ENCODE measurements at regions not wholly inside any gene's neighbourhood (a gene's known extent, or its start where the extent isn't known, plus 50 kb on each side); places are given as distances from the start of the nearest gene placed in this dataset.

GRCh38 chr4:126230269-126230668, 915.5 kb downstream of the FAT4 start:
- H3K79me2 ChIP-seq (ENCODE audit: low read length), result no peaks in the 10 kb centered on the region
- no peaks in the 10 kb centered on the region for H3K9me3 ChIP-seq (replicated peaks; ENCODE audit: insufficient read depth, low read length)
- no peak overlapping the region for H3K4me3 ChIP-seq (ENCODE audit: low read length)
- no peak overlapping the region for H3K9ac ChIP-seq (ENCODE audit: low read length)
- no peaks in the 10 kb centered on the region for H3F3A ChIP-seq (ENCODE audit: insufficient read depth, low read length)
- no peak for DNase-seq
- no peaks in the 10 kb centered on the region for H3K27me3 ChIP-seq (replicated peaks; ENCODE audit: insufficient read depth, low read length)
- H3K27ac ChIP-seq (ENCODE audit: low read length), result no peak overlapping the region
- no peak for TF ChIP-seq EZH2phosphoT487 (IDR thresholded peaks at IDR 0.05; ENCODE audit: low read length)
- TF ChIP-seq CTCF (IDR thresholded peaks at IDR 0.05; ENCODE audit: low read length), result no peak
- TF ChIP-seq EZH2 (optimal IDR thresholded peaks at IDR 0.05; ENCODE audit: low read depth, low read length), result no peak
- no peaks in the 10 kb centered on the region for H3K4me1 ChIP-seq (ENCODE audit: low read length)
- no peaks in the 10 kb centered on the region for H3K36me3 ChIP-seq (replicated peaks; ENCODE audit: insufficient read depth, low read length)
- H4K20me1 ChIP-seq (ENCODE audit: insufficient read depth, low read length), result no peaks in the 10 kb centered on the region
- no peak overlapping the region for H2AFZ ChIP-seq (ENCODE audit: low read length)
- H3K9me2 ChIP-seq (replicated peaks; ENCODE audit: insufficient read depth, low read length), result no peaks in the 10 kb centered on the region
- H3K4me2 ChIP-seq (ENCODE audit: low read depth, low read length), result no peak overlapping the region

GRCh38 chr4:126233483-126233882, 918.7 kb downstream of the FAT4 start:
- Histone ChIP-seq H3K9ac (ENCODE audit: low read length) (no peak overlapping the region), H3K9me2 (replicated peaks; ENCODE audit: insufficient read depth, low read length) (no peaks in the 10 kb centered on the region), H3K4me1 (ENCODE audit: low read length) (no peaks in the 10 kb centered on the region), H3K4me2 (ENCODE audit: low read depth, low read length) (no peak overlapping the region), H3K36me3 (replicated peaks; ENCODE audit: insufficient read depth, low read length) (no peaks in the 10 kb centered on the region), H3K79me2 (ENCODE audit: low read length) (no peaks in the 10 kb centered on the region), H3K27ac (ENCODE audit: low read length) (no peak overlapping the region), H2AFZ (ENCODE audit: low read length) (no peak overlapping the region), H4K20me1 (ENCODE audit: insufficient read depth, low read length) (no peaks in the 10 kb centered on the region), H3F3A (ENCODE audit: insufficient read depth, low read length) (no peaks in the 10 kb centered on the region), H3K4me3 (ENCODE audit: low read length) (no peak overlapping the region), H3K9me3 (replicated peaks; ENCODE audit: insufficient read depth, low read length) (no peaks in the 10 kb centered on the region), H3K27me3 (replicated peaks; ENCODE audit: insufficient read depth, low read length) (no peaks in the 10 kb centered on the region)
- no peak for TF ChIP-seq EZH2 (optimal IDR thresholded peaks at IDR 0.05; ENCODE audit: low read depth, low read length)
- DNase-seq, result no peak

- H3F3A ChIP-seq (ENCODE audit: insufficient read depth, low read length), result no peaks in the 10 kb centered on the region
- H3K4me1 ChIP-seq (ENCODE audit: low read length), result no peaks in the 10 kb centered on the region
- H3K79me2 ChIP-seq (ENCODE audit: low read length), result no peaks in the 10 kb centered on the region
- H3K4me3 ChIP-seq (ENCODE audit: low read length), result no peak overlapping the region
- H3K36me3 ChIP-seq (replicated peaks; ENCODE audit: insufficient read depth, low read length), result no peaks in the 10 kb centered on the region
- no peak overlapping the region for H3K9ac ChIP-seq (ENCODE audit: low read length)
- no peak for TF ChIP-seq EZH2phosphoT487 (IDR thresholded peaks at IDR 0.05; ENCODE audit: low read length)
- TF ChIP-seq CTCF (IDR thresholded peaks at IDR 0.05; ENCODE audit: low read length), result no peak
- TF ChIP-seq EZH2 (optimal IDR thresholded peaks at IDR 0.05; ENCODE audit: low read depth, low read length), result no peak
- H4K20me1 ChIP-seq (ENCODE audit: insufficient read depth, low read length), result no peaks in the 10 kb centered on the region
- no peaks in the 10 kb centered on the region for H3K9me3 ChIP-seq (replicated peaks; ENCODE audit: insufficient read depth, low read length)
- no peak overlapping the region for H2AFZ ChIP-seq (ENCODE audit: low read length)
- H3K27me3 ChIP-seq (replicated peaks; ENCODE audit: insufficient read depth, low read length), result no peaks in the 10 kb centered on the region
- no peak overlapping the region for H3K27ac ChIP-seq (ENCODE audit: low read length)
- H3K4me2 ChIP-seq (ENCODE audit: low read depth, low read length), result no peak overlapping the region
- H3K9me2 ChIP-seq (replicated peaks; ENCODE audit: insufficient read depth, low read length), result no peaks in the 10 kb centered on the region
- DNase-seq, result no peak
Observed at GRCh38 chr4:126238013-126238412, 923.3 kb downstream of the FAT4 start.

- no peak overlapping the region for H3K27ac ChIP-seq (ENCODE audit: low read length)
- no peaks in the 10 kb centered on the region for H3F3A ChIP-seq (ENCODE audit: insufficient read depth, low read length)
- H3K9ac ChIP-seq (ENCODE audit: low read length), result no peak overlapping the region
- H3K79me2 ChIP-seq (ENCODE audit: low read length), result no peaks in the 10 kb centered on the region
- no peaks in the 10 kb centered on the region for H3K4me1 ChIP-seq (ENCODE audit: low read length)
- no peak overlapping the region for H2AFZ ChIP-seq (ENCODE audit: low read length)
- DNase-seq, result no peak
- H3K27me3 ChIP-seq (replicated peaks; ENCODE audit: insufficient read depth, low read length), result no peaks in the 10 kb centered on the region
- no peak for TF ChIP-seq CTCF (IDR thresholded peaks at IDR 0.05; ENCODE audit: low read length)
- no peak for TF ChIP-seq EZH2 (optimal IDR thresholded peaks at IDR 0.05; ENCODE audit: low read depth, low read length)
- no peak for TF ChIP-seq EZH2phosphoT487 (IDR thresholded peaks at IDR 0.05; ENCODE audit: low read length)
- H3K36me3 ChIP-seq (replicated peaks; ENCODE audit: insufficient read depth, low read length), result no peaks in the 10 kb centered on the region
- H4K20me1 ChIP-seq (ENCODE audit: insufficient read depth, low read length), result no peaks in the 10 kb centered on the region
- no peaks in the 10 kb centered on the region for H3K9me2 ChIP-seq (replicated peaks; ENCODE audit: insufficient read depth, low read length)
- no peak overlapping the region for H3K4me3 ChIP-seq (ENCODE audit: low read length)
- H3K4me2 ChIP-seq (ENCODE audit: low read depth, low read length), result no peak overlapping the region
- H3K9me3 ChIP-seq (replicated peaks; ENCODE audit: insufficient read depth, low read length), result no peaks in the 10 kb centered on the region
Observed at GRCh38 chr4:126241634-126242033, 926.9 kb downstream of the FAT4 start.
